GM11168 (cell line): ENCODE measurements at regions not wholly inside any gene's neighbourhood (a gene's known extent, or its start where the extent isn't known, plus 50 kb on each side); places are given as distances from the start of the nearest gene placed in this dataset.

Experiments
- in situ Hi-C: fragments of 300-500 bp; cut with MboI; formaldehyde crosslinking; loops from one replicate; pipeline ENCODE4 v1.12.0; 2022; ENCODE audit warnings: low sequenced_read_pairs; ENCODE audit not compliant: unreplicated experiment

DNA sequence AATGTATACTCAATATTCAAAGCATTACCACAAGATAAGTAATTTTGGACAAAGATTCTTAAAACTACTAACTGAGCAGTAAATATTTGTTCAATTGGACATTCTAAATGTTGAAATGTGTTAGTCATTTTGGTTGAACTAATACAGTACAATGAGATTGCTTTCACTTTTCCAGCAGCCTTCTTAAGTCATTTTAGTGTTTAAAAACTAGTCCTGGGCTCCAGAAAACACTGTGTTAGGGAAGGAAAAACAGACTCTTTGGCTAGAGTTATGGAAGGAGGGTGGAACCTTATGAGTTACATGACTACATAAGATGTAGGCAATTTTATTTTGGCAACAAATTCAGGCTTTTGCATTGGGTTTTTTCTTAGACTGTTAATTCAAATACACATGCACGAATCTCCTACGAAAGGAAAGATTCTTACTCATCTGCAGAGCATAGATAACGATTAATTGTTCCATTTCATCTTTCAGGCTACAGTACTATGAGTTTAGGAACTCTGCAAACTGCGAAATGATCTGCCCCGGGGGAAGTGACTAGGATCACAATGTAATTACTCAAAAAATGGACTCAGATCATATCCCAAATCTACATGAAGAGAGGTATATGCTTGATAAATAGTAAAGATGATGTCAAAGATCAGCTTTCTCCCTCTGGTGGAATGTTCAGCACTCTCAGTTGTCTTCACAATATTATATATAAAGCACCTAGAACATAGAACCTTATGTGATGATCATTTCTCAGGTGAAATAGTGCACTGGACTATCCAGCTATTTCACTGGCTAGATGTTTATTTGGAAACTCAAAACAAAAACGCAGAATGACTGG is 492.8 kb upstream of the MDFIC2 start:
- in situ Hi-C loops = no loop called here

GRCh38 chr3:70803891-70804290 is 491.5 kb upstream of the MDFIC2 start:
- in situ Hi-C loops = no loop called here

DNA sequence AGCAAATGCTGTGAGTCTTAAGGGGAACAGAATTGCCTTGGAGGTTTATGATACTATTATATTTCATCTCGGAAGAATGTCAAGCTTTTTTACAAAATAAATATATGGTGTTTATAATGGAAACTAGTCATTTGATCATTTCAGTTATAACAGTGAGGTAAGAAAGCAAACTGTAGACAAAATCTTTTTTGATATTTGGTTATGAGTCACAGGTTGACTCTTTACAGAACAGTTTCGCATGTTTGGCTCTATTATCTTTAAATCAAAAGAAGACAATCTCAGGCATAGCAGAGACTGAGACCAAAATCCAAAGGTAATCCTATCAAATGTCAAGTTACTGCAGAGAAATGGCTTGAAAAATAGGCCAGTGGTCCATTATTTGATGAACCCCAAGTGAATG is 490.9 kb upstream of the MDFIC2 start:
- in situ Hi-C loops = no loop called here

- in situ Hi-C loops = no loop called here
These were observed 488.5 kb upstream of the MDFIC2 start for GRCh38 chr3:70800951-70801350.

GRCh38 chr3:70789878-70790277 is 477.4 kb upstream of the MDFIC2 start:
- in situ Hi-C loops = no loop called here

DNA sequence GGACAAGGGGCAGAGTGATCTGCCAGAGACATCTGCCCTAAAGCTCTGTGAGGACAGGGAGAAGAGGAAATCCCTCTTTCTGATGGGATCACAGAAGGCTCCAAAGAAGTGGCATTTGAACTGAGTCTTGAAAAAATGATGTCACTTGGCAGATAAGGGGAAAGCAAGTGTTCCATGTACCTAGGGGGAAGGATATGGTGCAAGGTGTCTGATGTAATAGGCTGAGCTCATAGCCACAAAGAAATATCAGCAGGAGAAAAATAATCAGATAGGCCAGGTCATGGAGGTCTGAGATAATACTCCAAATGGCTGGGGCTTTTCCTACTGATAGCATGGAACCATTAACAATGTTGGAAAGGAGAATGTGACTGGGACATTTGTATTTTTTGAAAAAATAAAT is 468.4 kb upstream of the MDFIC2 start:
- in situ Hi-C loops = no loop called here

DNA sequence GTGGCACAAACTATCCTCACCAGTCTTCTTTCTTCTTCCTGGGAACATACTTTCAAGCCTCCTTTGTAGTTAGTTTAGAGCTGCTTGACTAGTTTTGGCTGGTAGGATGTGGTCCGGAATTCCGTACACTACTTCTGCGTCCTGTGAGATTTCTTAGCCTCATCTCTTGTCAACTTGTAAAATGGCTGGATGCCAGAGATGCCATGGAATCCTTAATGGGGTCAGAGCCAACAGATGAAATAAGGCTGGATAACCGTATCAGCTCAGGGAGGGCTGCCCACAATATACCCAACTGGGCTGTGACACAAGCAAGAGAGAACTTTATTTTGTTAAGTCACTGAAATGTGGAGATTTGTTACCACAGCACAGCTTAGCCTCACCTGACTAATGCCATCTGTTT is 466.9 kb upstream of the MDFIC2 start:
- in situ Hi-C loops = no loop called here

- in situ Hi-C loops = no loop called here
These were observed 463.6 kb upstream of the MDFIC2 start for GRCh38 chr3:70776081-70776480.

GRCh38 chr3:70775257-70775656 is 462.8 kb upstream of the MDFIC2 start:
- in situ Hi-C loops = no loop called here

GRCh38 chr3:70774641-70775040 is 462.2 kb upstream of the MDFIC2 start:
- in situ Hi-C loops = no loop called here

DNA sequence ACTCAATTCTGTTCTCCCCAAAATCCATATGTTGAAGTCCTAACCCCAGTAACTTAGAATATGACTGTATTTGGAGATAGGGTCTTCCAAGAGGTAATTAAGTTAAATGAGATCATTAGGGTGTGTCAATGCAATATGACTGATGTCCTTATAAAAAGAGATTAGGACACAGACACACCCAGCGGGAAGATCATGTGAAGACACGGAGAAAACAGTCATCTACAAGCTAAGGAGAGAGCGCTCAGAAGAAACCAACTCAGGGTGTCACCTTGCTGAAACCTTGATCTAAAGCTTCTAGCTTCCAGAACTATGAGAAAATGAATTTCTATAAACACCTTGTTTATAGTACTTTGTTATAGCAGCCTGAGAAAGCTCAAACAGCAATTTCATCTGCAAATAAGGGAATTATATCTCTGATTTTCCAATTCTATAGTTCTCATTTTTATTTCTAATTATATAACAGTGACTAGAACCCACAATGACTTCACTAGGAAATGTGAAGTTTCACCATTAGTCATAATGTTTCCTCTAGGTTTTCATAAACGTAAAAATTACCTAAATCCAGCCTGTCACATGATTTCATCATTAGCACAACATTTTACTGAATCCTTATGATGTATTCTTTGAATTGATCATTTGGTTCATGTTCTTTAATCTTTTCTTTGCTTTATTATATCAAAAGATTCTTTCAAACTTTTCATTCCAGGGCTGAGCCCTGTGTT is 459.1 kb upstream of the MDFIC2 start:
- in situ Hi-C loops = no loop called here

DNA sequence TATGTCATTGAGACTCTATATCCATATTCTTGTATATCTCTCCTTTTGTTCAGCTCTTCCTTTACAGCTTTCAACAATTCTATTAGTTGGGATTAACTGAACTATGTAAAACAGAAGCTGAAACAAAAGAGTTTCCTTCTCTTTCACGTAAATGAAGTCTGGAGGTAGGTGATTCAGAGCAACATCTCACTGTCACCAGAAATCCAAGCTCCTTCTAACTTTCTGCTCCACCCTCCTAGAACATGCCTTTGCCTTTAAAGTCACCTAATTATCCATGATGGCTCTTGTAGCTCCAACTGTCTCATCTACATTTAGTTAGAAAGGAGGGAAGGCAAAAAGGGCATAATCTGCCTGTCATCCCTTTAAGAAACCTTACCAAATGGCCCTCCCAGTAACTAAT is 458.2 kb upstream of the MDFIC2 start:
- in situ Hi-C loops = no loop called here

- in situ Hi-C loops = no loop called here
These were observed 453.9 kb upstream of the MDFIC2 start for GRCh38 chr3:70766301-70766700.

DNA sequence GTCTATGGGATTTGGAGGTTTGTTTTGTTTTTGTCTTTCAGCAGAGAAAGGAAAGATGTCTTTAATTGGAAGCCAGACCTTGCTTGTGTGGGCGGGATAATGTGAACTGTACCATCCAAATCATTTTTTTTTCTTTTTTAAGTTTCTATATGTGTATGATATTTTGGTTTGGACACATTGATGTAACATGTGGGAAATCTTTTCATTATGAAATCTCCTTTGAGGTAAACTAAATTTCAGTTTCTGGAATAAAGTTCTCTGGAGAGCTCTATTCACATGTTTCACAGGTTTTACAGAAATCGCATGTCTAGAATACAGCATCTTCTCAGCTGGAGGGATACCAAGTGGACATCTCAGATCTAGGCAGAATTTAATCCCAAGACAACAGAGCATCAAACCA is 451.5 kb upstream of the MDFIC2 start:
- in situ Hi-C loops = no loop called here

DNA sequence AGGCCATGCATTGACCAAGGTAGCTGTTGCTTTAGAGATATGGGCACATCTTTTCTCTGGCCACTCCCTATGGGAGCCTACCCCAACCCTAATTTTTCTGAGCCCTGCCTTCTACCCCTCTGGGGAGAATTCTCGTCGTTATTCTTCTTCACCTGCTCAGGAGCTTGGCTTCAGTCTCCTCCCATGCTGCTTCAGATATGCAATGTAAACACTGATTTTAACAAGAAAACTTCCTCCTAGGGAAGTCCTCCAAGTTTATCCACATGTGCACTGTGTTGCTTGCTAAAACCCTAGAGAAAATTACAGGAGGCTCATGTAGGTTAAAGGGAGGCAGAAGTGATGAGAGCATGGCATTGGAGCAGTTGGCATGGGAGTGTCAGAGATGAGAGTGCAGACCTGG is 445.2 kb upstream of the MDFIC2 start:
- in situ Hi-C loops = no loop called here

DNA sequence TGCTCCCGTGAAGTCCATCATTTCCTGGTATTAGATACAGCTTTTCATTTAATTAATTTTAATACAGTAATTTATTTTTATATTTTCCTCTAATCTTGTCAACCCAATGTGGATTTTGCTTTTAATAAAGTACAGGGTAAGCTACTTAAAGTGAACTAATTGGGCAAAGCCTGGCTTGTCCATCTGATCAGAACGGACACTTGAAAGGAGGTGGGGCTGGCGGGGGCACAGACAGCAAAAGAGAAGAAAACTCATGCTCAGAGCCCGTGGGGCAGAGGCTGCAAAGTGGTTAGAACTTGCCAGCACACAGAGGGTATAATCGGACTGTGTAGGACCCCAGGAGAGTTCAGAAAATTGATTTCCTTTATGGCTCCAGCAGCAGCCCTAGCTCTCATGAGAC is 443.1 kb upstream of the MDFIC2 start:
- in situ Hi-C loops = no loop called here

- in situ Hi-C loops = no loop called here
These were observed 441.9 kb upstream of the MDFIC2 start for GRCh38 chr3:70754314-70754713.

- in situ Hi-C loops = no loop called here
These were observed 441.1 kb upstream of the MDFIC2 start for GRCh38 chr3:70753572-70753971.

DNA sequence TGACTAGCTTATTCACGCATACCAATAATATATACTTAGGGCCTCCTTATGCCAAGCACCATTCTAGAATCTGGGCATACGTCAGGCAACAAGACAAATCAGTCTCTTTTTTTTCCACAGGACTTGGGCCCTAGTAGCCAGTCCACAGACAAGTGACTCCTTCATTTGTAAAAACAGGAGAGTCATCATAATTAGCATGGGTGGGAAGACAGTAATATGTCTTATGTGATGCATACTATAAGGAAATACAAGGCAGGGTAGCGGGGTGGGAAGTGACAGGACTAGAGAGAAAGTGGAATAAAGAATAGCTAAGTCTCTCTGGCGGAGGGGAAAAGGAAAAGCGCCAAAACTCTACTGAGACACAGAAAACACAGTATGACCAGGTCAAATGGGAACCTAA is 439.6 kb upstream of the MDFIC2 start:
- in situ Hi-C loops = no loop called here

GRCh38 chr3:70749122-70749521 is 436.7 kb upstream of the MDFIC2 start:
- in situ Hi-C loops = no loop called here

GRCh38 chr3:70748593-70748992 is 436.2 kb upstream of the MDFIC2 start:
- in situ Hi-C loops = no loop called here

GRCh38 chr3:70747847-70748246 is 435.4 kb upstream of the MDFIC2 start:
- in situ Hi-C loops = no loop called here
